H9 (cell line): ENCODE measurements at regions not wholly inside any gene's neighbourhood (a gene's known extent, or its start where the extent isn't known, plus 50 kb on each side); places are given as distances from the start of the nearest gene placed in this dataset.

Experiments
- DNase-seq: peaks from one replicate; pipeline ENCODE4 v3.0.0-alpha.2; 2017
- H2AFZ ChIP-seq: one replicate; pipeline ENCODE4 v1.6.1; 2013; ENCODE audit warnings: mild to moderate bottlenecking, low read length, control low read depth, moderate library complexity
- H2AK5ac ChIP-seq: 2 replicates; pipeline ENCODE4 v1.6.1; 2013; ENCODE audit warnings: low read length, control low read depth, mixed read lengths; ENCODE audit not compliant: insufficient read length
- H2BK120ac ChIP-seq: one replicate; pipeline ENCODE4 v1.6.1; 2013; ENCODE audit warnings: low read depth, mild to moderate bottlenecking, low read length, control low read depth, inconsistent platforms; ENCODE audit not compliant: poor library complexity, severe bottlenecking
- H2BK12ac ChIP-seq: 2 replicates; pipeline ENCODE4 v1.6.1; 2013; ENCODE audit warnings: low read length, control low read depth, mixed read lengths, low read depth; ENCODE audit not compliant: insufficient read length
- H2BK15ac ChIP-seq: 2 replicates; pipeline ENCODE4 v1.6.1; 2013; ENCODE audit warnings: low read depth, low read length, control low read depth
- H2BK20ac ChIP-seq: one replicate; pipeline ENCODE4 v1.6.1; 2013; ENCODE audit warnings: low read depth, mild to moderate bottlenecking, low read length, control low read depth, inconsistent platforms; ENCODE audit not compliant: poor library complexity, severe bottlenecking
- H2BK5ac ChIP-seq: 2 replicates; pipeline ENCODE4 v1.6.1; 2013; ENCODE audit warnings: low read length, control low read depth, mixed read lengths; ENCODE audit not compliant: insufficient read length
- H3K14ac ChIP-seq: 2 replicates; pipeline ENCODE4 v1.6.1; 2013; ENCODE audit warnings: low read length, control low read depth; ENCODE audit not compliant: insufficient read depth
- H3K18ac ChIP-seq: 2 replicates; pipeline ENCODE4 v1.6.1; 2013; ENCODE audit warnings: low read depth, mild to moderate bottlenecking, mixed read lengths, low read length, control low read depth; ENCODE audit not compliant: insufficient read length
- H3K23ac ChIP-seq: 2 replicates; pipeline ENCODE4 v1.6.1; 2013; ENCODE audit warnings: low read length, control low read depth, mixed read lengths, low read depth; ENCODE audit not compliant: insufficient read length
- H3K23me2 ChIP-seq: 2 replicates; pipeline ENCODE4 v1.6.1; 2013; ENCODE audit warnings: low read depth, mild to moderate bottlenecking, mixed read lengths, low read length, control low read depth; ENCODE audit not compliant: insufficient read length, poor library complexity, severe bottlenecking
- H3K27ac ChIP-seq: 2 replicates; pipeline ENCODE4 v1.5.1; 2013; ENCODE audit warnings: low read length, control low read depth, mixed read lengths, low read depth; ENCODE audit not compliant: insufficient read length
- H3K27me3 ChIP-seq: 2 replicates; pipeline ENCODE4 v1.6.1; 2013; ENCODE audit warnings: low read length, control low read depth, inconsistent platforms; ENCODE audit not compliant: insufficient read depth
- H3K4ac ChIP-seq: 2 replicates; pipeline ENCODE4 v1.6.1; 2013; ENCODE audit warnings: low read depth, mild to moderate bottlenecking, control low read depth, inconsistent platforms, low read length, moderate library complexity
- H3K4me1 ChIP-seq: 2 replicates; pipeline ENCODE4 v1.6.1; 2013; ENCODE audit warnings: low read length, control low read depth, inconsistent platforms; ENCODE audit not compliant: insufficient read depth
- H3K4me2 ChIP-seq: 2 replicates; pipeline ENCODE4 v1.6.1; 2013; ENCODE audit warnings: low read length, control low read depth, mixed read lengths; ENCODE audit not compliant: insufficient read length, insufficient read depth
- H3K56ac ChIP-seq: 2 replicates; pipeline ENCODE4 v1.6.1; 2013; ENCODE audit warnings: low read depth, mild to moderate bottlenecking, mixed read lengths, low read length, control low read depth; ENCODE audit not compliant: insufficient read length
- H3K79me1 ChIP-seq: 2 replicates; pipeline ENCODE4 v1.6.1; 2013; ENCODE audit warnings: low read depth, mild to moderate bottlenecking, moderate library complexity, low read length, control low read depth, inconsistent platforms; ENCODE audit not compliant: insufficient read depth, poor library complexity, severe bottlenecking
- H3K79me2 ChIP-seq: 2 replicates; pipeline ENCODE4 v1.6.1; 2013; ENCODE audit warnings: low read length, control low read depth, inconsistent platforms; ENCODE audit not compliant: insufficient read depth
- H3K9ac ChIP-seq: 2 replicates; pipeline ENCODE4 v1.6.1; 2013; ENCODE audit warnings: low read length, control low read depth, mixed read lengths; ENCODE audit not compliant: insufficient read length; ENCODE audit errors: extremely low read depth
- H3K9me3 ChIP-seq: one replicate; pipeline ENCODE4 v1.6.1; 2013; ENCODE audit warnings: low read depth, low read length, inconsistent platforms; ENCODE audit not compliant: control insufficient read depth
- H3T11ph ChIP-seq: one replicate; pipeline ENCODE4 v1.6.1; 2013; ENCODE audit warnings: mild to moderate bottlenecking, low read length, control low read depth, inconsistent platforms
- H4K20me1 ChIP-seq: one replicate; pipeline ENCODE4 v1.6.1; 2013; ENCODE audit not compliant: control insufficient read depth, insufficient read length, insufficient read depth
- H4K5ac ChIP-seq: 2 replicates; pipeline ENCODE4 v1.6.1; 2013; ENCODE audit warnings: low read depth, mild to moderate bottlenecking, mixed read lengths, low read length, control low read depth; ENCODE audit not compliant: insufficient read length
- H4K8ac ChIP-seq: replicated peaks from 2 replicates; pipeline ENCODE4 v1.6.1; 2013; ENCODE audit warnings: low read length, control low read depth, mixed read lengths, low read depth; ENCODE audit not compliant: insufficient read length
- H4K91ac ChIP-seq: 2 replicates; pipeline ENCODE4 v1.6.1; 2013; ENCODE audit warnings: low read depth, mild to moderate bottlenecking, moderate library complexity, mixed read lengths, low read length, control low read depth; ENCODE audit not compliant: insufficient read length
- H3K27ac Mint-ChIP-seq, 3 experiments: 2 replicates in 2 of 3; 3 replicates in 1 of 3; pipeline ENCODE4 v1.8.0; 2020 to 2021; ENCODE audit warnings: mixed read lengths in 3 of 3, mild to moderate bottlenecking in 1 of 3, moderate library complexity in 1 of 3
- H3K27me3 Mint-ChIP-seq: 2 replicates; pipeline ENCODE4 v1.8.0; 2021; ENCODE audit warnings: low read depth, mild to moderate bottlenecking, moderate library complexity, mixed read lengths
- H3K36me3 Mint-ChIP-seq, 3 experiments: 2 replicates in 2 of 3; 3 replicates in 1 of 3; pipeline ENCODE4 v1.8.0; 2020 to 2021; ENCODE audit warnings: low read depth in 3 of 3, mixed read lengths in 3 of 3; ENCODE audit not compliant: insufficient read depth in 1 of 3
- H3K4me1 Mint-ChIP-seq, 2 experiments: 2 replicates each; pipeline ENCODE4 v1.8.0; 2020; ENCODE audit warnings: mixed read lengths in 2 of 2
- H3K4me3 Mint-ChIP-seq, 2 experiments: 2 replicates in 1 of 2; 3 replicates in 1 of 2; pipeline ENCODE4 v1.8.0; 2020 to 2021; ENCODE audit warnings: mild to moderate bottlenecking in 2 of 2, mixed read lengths in 2 of 2, moderate library complexity in 1 of 2
- H3K9me3 Mint-ChIP-seq, 2 experiments: 2 replicates in 1 of 2; 3 replicates in 1 of 2; pipeline ENCODE4 v1.8.0; 2020; ENCODE audit warnings: mild to moderate bottlenecking in 2 of 2, mixed read lengths in 2 of 2, moderate library complexity in 1 of 2
- WGBS: extraction: QIAGEN DNeasy Blood & Tissue Kit; methylation state at CpG from one replicate; pipeline ENCODE4 v1.1.7; 2013; ENCODE audit warnings: missing lambda C conversion rate, low lambda C conversion rate, mixed read lengths; ENCODE audit not compliant: insufficient read length; ENCODE audit errors: extremely low coverage; 5-methylcytosine and 5-hydroxymethylcytosine counted together
- TF ChIP-seq, protein P1 (sequence below): fragments of 200-600 bp; sonication (generic); conservative IDR thresholded peaks from 3 replicates; pipeline ENCODE4 v1.8.0; 2021; ENCODE audit warnings: antibody characterized with exemption, mild to moderate bottlenecking

DNA sequence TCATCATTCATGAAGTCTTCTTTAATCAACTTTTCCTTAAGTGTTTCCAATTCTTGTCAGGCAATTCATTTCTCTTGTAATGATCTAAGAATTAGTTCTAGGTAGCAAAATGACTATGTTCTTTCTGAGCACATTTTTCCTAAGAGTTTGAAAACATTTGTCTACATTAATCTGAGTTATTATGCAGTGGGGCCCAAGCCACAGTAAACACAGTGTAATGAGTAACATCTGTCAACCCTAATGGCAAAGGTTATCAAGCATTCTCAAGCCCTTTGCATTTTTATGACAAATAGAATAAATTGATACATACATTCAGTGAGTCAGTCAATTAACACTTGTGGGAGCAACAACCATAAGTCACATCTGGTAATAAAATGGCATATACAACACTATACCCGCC, 106.7 kb upstream of the ZC3H12C start:
- H3K79me1 ChIP-seq: no peaks in the 10 kb centered on the region
- H2BK120ac ChIP-seq: no peak overlapping the region
- no peak for DNase-seq
- H3K9ac ChIP-seq: no peak overlapping the region
- H4K8ac ChIP-seq: no peak overlapping the region
- no peaks in the 10 kb centered on the region for H3K36me3 Mint-ChIP-seq
- no peak overlapping the region for H3K27ac Mint-ChIP-seq
- H3K9me3 ChIP-seq: no peaks in the 10 kb centered on the region
- H3K14ac ChIP-seq: no peak overlapping the region
- H3K27ac ChIP-seq: no peak overlapping the region
- no peak overlapping the region for H2BK12ac ChIP-seq
- TF ChIP-seq, protein P1, sequence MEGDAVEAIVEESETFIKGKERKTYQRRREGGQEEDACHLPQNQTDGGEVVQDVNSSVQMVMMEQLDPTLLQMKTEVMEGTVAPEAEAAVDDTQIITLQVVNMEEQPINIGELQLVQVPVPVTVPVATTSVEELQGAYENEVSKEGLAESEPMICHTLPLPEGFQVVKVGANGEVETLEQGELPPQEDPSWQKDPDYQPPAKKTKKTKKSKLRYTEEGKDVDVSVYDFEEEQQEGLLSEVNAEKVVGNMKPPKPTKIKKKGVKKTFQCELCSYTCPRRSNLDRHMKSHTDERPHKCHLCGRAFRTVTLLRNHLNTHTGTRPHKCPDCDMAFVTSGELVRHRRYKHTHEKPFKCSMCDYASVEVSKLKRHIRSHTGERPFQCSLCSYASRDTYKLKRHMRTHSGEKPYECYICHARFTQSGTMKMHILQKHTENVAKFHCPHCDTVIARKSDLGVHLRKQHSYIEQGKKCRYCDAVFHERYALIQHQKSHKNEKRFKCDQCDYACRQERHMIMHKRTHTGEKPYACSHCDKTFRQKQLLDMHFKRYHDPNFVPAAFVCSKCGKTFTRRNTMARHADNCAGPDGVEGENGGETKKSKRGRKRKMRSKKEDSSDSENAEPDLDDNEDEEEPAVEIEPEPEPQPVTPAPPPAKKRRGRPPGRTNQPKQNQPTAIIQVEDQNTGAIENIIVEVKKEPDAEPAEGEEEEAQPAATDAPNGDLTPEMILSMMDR: no peak
- no peaks in the 10 kb centered on the region for H3K4me1 ChIP-seq
- H3K9me3 Mint-ChIP-seq: no peaks in the 10 kb centered on the region
- H3T11ph ChIP-seq: no peak overlapping the region
- no peak overlapping the region for H2BK15ac ChIP-seq
- no peak overlapping the region for H4K5ac ChIP-seq
- no peak overlapping the region for H2AK5ac ChIP-seq
- no peaks in the 10 kb centered on the region for H3K79me2 ChIP-seq
- H3K56ac ChIP-seq: no peak overlapping the region
- no peaks in the 10 kb centered on the region for H3K4me1 Mint-ChIP-seq
- H3K4ac ChIP-seq: no peak overlapping the region
- no peaks in the 10 kb centered on the region for H4K20me1 ChIP-seq
- no peak overlapping the region for H2AFZ ChIP-seq
- H3K4me2 ChIP-seq: no peak overlapping the region
- H2BK5ac ChIP-seq: no peak overlapping the region
- no peak overlapping the region for H3K18ac ChIP-seq
- no peaks in the 10 kb centered on the region for H3K27me3 Mint-ChIP-seq
- H2BK20ac ChIP-seq: no peak overlapping the region
- WGBS: no CpG with 5 or more reads among the region's 1 CpG
- no peaks in the 10 kb centered on the region for H3K27me3 ChIP-seq
- H3K23me2 ChIP-seq: no peaks in the 10 kb centered on the region
- H3K4me3 Mint-ChIP-seq: no peak overlapping the region
- no peak overlapping the region for H3K23ac ChIP-seq
- no peak overlapping the region for H4K91ac ChIP-seq
